Left cardiac atrium (tissue), 4 donors: ENCODE measurements at regions not wholly inside any gene's neighbourhood (a gene's known extent, or its start where the extent isn't known, plus 50 kb on each side); places are given as distances from the start of the nearest gene placed in this dataset.

Source experiments
- ATAC-seq, 2 donors: fragments of 200-7000 bp; cut with Tn5 transposase; one replicate each; pipeline ENCODE4 v1.9.1; 2020; ENCODE audit warnings: mild to moderate bottlenecking in 2 of 2, moderate library complexity in 2 of 2
- DNase-seq: peaks from one replicate; pipeline ENCODE4 v3.0.0-alpha.2; 2020
- intact Hi-C, 2 donors: fragments of 100-400 bp; cut with DNase I; formaldehyde crosslinking; loops; one replicate each; pipeline versions ENCODE4 v1.14.1 to v1.15.1; 2022 to 2023
- donor health status: DM: no; HTN: yes; CAD: no.
- donor health status: DM: no; HTN: yes; CAD: no; lungs with severe emphysema.
- donor health status: DM: yes; HTN: yes; CAD: no.
- donor health status: Dilated cardiomyopathy.

DNA sequence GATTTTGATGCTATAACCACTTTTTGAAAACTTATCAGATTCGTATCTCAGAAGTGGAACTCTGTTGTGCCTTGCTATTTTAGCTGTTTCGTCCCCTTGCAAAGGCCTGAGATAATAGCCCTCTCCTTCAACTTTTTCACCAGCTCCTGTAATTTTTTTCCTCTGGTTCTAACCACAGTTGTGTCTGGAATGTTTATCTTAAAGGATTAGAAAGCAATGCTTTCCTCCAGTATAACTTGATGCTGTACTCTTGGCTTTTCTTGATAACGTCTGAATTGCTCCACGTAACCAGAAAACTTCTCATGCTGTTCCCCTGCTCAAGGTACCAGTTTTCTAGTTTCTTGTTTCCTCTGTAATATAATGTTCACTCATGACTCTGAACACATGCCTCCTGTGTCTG is 209.4 kb downstream of the DTWD2 start:
- no peak for ATAC-seq
- DNase-seq = no peak
- intact Hi-C loops = no loop called here

DNA sequence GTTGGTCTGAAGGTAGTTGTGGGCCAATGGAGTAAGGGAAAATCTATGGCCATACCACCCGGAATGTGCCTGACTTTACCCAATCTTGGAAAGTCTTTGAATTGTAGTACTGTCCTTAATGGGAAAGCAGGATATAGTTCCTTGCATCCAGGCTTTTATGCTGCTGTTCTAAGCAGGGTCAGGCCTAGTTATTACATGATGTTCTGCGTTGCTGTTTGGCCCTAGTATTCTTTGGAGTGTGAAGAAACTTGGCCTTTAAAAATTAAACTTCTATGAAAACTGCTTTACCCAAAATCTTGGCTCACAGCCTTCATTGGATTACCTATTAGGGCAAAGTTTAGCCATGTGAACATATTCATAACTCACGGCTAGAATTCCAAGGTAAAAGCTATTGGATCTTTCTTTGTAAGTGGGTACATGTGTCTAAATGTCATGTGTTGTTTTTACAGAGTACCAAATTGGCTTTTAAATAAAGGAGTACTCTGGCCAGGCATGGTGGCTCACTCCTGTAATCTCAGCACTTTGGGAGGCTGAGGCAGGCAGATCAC is 211.1 kb downstream of the DTWD2 start:
- intact Hi-C loops = no loop called here
- DNase-seq = no peak
- ATAC-seq = no peak

DNA sequence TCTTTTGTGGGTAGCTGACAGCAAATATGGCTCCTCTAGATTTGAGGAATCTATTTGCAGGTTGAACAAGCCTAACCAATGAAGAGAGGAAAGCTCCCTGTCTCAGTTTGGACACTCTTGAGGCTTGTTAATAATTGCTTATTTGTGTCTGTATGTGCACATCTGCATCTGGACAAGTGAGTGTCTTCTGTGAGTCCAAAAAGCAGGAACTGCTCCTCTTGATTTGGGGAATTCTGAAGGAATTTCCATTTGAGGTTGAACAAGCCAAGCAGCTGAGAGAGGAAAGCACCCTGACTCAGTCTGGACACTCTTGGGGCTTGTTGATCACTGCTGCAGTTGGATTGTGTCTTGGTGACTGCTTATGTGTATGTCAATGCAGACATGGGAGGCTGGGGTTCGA is 211.6 kb downstream of the DTWD2 start:
- ATAC-seq (no peak), DNase-seq (no peak)
- intact Hi-C loops = no loop called here

DNA sequence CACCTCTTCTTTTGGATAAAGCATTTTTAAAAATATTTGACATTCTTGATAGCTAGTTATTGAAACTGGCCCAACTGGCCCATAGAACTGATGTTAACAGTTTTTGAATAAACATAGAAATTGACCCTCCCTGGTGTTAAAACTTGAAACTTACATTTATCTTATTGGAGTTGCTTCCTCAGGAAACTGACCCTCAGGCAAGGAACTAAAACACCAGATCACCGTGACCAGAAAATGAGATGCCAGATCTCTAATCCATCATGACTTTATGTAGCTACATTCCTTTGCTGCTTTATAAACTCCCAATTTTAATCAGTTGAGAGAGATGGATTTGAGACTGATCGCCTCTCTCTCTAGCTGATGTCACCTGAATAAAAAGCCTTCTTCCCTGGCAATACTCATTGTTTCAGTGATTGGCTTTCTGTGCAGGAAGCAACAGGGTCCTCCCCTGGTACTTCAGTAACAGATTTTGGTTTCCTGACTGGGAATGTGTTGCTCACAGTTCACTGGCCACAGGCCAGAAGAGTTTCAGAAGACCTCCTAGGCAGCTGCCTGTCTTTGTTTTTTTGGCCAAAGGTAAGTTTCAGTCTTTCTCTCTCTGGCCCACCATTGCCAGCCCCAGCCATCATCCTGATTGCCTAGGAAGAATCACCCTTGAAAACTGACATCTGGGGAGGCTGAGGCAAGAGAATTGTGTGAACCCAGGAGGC is 212.4 kb downstream of the DTWD2 start:
- no peak for ATAC-seq
- no peak for DNase-seq
- intact Hi-C loops = no loop called here

DNA sequence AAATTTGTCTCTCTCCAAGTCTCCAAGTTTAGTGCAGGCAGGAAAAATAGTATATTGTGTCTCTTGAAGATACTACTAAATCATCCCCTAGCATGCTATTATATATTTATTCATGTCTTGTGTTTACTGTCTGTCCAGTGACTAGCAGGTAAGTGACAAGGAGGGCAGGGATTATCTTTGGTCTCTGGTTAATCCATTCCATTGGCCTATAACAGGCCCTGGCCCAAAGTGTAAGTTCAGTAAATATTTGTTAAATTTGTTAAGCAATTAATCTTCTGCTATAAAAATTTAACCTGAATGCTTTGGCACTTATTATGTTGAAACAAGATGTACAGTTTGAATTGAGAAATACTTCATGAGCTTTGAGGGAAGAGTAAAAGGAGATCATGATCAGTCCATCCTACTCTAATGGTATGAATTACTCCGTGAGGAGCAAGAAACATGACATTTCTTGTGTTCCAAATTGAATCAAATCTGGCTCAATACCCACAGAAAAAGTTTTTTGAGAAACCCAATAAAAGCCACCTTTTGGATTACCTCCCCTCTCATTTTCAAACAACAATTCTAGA is 219.7 kb downstream of the DTWD2 start:
- ATAC-seq (no peak), DNase-seq (no peak)
- intact Hi-C loops = no loop called here

DNA sequence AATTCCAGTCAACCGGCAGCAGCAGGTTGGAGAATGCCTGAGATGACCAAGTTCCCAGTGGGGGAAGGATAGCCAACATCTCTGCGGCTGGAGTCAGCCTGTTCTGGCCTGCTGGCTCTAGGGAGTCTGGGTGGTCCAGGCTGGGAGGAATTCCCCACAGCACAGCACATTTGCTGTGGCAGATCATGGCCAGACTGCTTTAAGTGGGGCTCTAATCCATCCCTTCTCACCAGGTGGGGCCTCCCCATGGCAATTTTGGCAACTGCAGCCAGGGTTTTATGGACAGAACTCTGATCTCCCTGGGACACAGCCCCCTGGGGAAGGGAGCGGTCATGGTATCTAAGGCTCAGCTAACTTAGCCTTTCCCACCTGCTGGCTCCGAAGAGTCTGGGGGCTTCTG is 226.1 kb downstream of the DTWD2 start:
- intact Hi-C loops = no loop called here
- DNase-seq (no peak), ATAC-seq (no peak)

DNA sequence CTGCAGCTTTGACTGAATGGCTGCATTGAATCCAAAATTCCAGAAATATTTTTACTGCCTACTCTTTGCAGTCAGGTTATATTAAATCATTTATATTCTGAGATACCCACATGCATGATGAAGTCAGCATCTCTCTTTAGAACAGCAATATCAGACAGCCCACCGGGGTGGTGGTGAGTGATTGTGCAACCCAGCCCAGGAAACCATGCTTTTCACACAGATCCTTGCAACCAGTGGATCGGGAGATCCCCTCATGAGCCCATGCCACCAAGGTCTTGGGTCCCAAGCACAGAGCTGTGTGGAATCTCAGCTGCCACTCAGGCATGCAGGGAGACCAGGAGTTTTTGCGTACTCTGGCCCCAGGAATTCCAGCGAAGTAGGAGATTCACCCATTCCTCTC is 226.5 kb downstream of the DTWD2 start:
- ATAC-seq = no peak
- intact Hi-C loops = no loop called here
- DNase-seq = no peak

DNA sequence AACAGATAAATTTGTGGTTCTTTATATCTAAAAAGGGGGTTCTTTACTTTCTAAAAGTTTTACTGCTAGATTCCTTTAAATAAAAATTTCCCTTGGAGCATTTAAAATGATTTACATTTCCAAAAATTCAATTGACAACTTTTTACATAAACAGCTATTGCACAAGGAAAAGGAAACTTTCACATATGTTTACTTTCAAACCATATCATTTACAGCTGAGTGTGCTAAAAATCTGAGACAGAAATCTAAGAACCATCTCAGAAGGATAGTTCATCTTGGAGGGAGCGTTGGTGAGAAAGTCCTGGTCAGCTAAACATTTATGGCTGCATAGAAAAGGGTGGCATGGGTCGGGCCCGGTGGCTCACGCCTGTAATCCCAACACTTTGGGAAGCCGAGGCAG is 235.4 kb downstream of the DTWD2 start:
- no peak for DNase-seq
- intact Hi-C loops = no loop called here
- ATAC-seq = no peak

DNA sequence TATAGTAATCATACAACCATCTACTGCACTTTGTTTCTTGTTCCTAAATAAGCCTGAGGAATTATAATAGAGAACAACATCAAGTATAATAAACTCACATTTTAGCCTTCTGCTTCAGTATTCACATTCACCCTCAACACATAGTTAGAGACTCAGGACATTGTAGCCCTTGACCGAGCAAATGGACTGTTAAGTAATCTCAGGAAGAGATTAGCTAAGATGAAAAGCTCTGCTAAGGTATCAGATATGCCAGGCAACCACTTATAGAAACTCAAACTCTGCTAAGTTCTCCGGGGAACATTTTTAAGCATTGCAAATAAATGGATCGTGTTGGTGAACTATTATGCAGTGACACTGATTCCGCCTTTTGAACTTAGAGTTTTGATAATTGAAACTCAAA is 252.0 kb downstream of the DTWD2 start:
- ATAC-seq (no peak), DNase-seq (no peak)
- intact Hi-C loops = no loop called here

DNA sequence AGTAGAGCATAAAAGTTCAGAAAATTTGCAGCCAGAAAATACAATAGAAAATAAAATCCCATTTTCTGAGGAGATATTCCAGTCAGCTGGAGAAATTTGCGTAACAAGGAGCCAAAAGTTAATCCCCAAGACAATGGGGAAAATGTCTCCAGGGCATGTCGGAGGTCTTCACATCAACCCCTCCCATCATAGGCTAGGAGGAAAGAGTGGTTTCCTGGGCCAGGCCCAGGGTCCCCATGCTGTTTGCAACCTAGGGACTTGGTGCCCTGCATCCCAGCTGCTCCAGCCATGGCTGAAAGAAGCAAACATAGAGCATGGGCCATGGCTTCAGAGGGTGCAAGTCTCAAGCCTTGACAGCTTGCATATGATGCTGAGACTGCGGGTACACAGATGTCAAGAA is 255.0 kb downstream of the DTWD2 start:
- DNase-seq (no peak), ATAC-seq (no peak)
- intact Hi-C loops = no loop called here

DNA sequence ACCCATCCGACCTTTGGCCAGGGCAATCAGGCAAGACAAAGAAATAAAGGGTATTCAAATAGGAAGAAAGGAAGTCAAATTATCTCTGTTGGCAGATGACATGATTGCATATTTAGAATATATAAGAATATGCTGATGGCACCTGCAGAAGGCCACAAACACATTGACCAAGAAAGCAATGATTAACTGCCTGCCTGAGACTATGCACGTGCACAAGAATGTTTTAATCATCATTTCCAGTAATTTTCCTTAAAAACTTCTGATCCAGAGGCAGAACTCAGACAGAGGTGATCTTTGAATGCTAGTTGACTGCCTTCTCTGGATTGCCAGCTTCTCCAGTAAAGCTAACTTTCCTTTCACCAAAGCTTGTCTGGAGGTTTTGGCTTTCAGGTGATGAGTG is 260.2 kb downstream of the DTWD2 start:
- no peak for DNase-seq
- intact Hi-C loops = no loop called here
- no peak for ATAC-seq

DNA sequence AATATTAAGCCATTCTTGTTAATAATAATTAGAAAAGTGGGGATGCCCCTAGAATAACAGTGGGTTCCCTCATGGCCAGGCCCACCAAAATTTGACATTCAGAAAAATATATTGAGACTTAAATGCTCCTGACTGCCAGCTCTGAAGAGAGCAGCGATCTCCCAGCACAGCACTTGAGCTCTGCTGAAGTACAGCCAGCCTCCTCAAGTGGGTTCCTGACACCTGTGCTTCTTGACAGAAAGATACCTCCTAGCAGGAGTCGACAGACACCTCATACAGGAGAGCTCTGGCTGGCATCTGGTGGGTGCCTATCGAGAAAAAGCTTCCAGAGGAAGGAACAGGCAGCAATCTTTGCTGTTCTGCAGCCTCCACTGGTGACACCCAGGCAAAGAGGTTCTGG is 261.5 kb downstream of the DTWD2 start:
- ATAC-seq = no peak
- intact Hi-C loops = no loop called here
- no peak for DNase-seq

DNA sequence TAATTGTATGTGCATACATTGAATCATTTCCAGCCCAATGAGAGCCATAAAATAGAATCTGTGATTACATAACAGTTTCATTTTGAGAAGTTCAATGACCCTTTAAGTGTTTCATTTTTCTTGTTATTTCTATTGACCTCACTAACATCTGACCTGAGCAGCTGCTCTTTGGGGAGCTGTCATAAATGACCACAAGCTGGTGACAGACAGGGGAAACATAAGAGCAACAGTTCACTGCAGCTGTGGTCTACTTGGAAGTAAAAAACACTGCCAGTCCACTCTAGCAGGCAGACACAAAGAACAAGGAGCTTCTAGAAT is 265.4 kb downstream of the DTWD2 start:
- DNase-seq = no peak
- intact Hi-C loops = no loop called here

DNA sequence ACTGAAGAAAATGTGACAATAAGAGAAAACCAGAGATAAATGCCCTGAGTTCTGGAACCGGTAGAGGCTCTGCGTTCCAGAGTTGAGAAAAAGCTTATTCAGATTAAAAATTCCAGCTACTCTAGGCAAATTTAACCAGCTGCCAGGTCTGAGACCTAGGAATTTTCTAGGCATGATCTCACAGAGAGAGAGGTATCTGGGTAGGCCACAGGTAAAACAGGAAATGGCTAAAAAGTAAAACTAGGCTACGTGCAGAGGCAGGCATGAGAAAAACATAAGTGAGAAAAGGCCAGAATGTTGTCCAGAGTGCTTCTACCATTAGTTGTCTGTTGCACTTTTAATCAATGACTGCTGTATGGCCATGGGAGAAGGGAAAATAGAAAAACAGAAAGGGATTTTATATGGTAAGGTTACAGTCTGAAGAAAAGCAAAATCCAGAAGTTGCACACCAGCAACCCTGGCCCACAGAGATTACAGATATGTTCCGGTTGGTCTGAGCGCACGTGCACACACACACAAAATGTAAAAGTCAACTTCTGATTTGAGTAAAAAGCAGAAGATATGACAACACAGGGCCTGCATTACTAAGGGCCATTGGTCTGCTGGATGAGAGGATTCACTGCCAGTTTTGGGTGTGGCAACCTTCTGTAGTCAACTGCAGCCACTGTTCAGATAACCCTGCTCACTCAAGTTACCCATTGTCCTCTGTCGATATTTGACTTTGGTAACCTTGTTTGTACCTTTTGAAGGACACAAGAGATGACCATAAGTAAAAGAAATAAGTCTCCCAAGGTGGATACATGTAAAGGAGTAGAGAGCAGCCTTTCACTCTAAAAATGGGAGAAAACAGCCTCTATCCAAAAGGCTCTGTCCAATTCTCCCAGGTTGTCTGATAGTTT is 266.0 kb downstream of the DTWD2 start:
- intact Hi-C loops = no loop called here
- no peak for DNase-seq
- no peak for ATAC-seq

More for the DNA sequence above, 265.4 kb downstream of the DTWD2 start:
- no peak for ATAC-seq

DNA sequence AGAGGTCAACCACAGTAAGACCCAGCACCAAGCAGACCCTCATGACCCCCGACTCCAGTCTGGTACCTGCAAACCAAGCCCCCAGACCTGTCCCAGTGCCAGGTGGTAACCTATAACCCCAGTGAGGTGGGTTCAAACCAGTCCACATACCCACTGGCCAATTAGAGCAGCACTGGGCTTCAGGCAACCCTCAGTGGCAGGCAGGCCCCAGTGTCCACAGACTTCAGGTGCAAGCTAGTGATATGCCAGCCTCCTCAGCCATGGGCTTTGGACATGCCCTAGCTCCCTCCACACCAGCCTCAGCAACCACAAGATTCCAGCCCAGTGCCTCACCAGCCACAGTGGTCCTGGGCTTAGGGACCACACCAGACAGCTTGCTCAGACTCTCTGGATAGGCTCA is 276.6 kb downstream of the DTWD2 start:
- DNase-seq (no peak), ATAC-seq (no peak)
- intact Hi-C loops = no loop called here

DNA sequence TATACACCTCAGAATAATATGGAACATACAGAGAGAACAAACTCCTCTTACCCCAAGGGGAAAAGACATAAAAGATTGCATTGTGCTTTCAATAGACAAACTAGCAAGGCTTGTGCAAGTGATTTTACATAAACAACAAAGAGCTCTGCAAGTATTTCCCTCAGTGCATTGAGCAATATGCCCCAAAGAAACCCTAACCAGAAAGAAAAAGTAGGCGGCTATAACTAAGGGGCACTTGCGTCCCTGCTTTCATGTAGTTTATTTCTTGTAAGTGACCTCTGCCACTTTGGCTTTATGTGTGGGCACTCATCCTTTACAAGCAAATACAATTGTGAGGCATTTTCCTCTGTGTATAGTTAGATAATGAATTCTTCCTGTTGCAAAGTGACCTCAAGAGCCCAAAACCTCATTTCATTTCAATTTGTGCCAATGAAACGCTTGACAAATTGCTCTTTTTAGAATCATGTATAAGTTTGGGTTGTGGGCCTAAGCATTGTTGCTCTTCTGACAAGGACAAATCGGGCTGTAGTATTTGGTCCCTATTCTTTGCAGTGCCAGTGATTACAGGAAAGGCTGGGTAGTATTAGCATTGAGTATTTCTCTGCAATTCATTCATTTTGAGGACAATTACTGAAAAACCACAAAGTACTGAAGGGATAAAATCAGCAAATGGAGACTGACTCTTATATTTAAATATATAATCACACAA is 282.2 kb downstream of the DTWD2 start:
- intact Hi-C loops = no loop called here
- ATAC-seq = no peak
- DNase-seq = no peak

DNA sequence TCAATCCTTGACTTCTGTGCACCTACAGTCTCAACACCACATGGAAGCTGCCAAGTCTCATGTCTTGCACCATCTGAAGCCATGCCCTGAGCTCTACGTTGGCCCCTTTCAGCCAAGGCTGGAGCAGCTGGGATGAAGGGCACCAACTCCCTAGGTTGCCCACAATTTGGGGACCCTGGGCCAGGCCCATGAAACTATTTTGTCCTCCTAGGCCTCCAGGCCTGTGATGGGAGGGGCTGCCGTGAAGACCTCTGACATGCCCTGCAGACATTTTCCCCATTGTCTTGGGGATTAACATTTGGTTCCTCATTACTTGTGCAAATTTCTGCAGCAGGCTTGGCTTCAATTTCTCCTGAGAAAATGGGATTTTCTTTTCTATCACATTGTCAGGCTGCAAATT is 285.1 kb downstream of the DTWD2 start:
- intact Hi-C loops = no loop called here
- no peak for ATAC-seq
- no peak for DNase-seq

DNA sequence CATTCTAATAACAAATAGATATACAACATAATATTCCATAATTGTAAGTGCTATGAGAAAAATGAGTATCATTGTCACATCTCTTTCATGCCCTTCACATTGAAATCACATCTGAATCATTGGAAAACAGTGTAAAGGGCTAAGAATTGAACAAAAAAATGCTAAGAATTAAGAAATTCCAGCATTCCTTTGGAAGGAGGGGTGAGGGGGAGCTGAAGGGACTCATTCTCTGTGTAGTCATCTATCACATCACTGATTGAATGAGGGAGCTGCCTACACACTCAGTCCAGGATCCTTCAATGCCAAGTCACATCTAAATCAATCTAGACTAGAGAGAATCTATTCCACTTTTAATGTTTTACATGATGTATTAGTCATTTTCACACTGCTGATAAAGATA is 286.6 kb downstream of the DTWD2 start:
- intact Hi-C loops = no loop called here
- DNase-seq (no peak), ATAC-seq (no peak)

DNA sequence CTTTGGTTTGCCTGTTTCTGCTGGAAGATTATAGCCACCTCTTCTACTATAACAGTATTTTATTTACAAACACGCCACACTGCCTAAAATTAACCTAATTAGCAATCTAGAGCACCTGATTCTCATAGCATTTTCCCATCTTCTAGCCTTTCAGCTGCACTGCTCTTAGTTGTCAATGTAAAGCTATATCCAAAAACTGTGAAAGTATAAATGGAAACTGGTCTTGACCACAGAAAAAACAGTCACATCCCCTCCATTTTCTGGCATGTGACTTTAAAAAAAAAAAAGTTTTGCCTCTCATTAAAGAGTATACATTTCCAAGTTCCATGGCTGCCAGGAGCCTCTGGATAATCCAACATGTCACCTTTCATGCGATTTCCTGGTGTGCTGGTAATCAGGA is 287.8 kb downstream of the DTWD2 start:
- ATAC-seq (no peak), DNase-seq (no peak)
- intact Hi-C loops = no loop called here

DNA sequence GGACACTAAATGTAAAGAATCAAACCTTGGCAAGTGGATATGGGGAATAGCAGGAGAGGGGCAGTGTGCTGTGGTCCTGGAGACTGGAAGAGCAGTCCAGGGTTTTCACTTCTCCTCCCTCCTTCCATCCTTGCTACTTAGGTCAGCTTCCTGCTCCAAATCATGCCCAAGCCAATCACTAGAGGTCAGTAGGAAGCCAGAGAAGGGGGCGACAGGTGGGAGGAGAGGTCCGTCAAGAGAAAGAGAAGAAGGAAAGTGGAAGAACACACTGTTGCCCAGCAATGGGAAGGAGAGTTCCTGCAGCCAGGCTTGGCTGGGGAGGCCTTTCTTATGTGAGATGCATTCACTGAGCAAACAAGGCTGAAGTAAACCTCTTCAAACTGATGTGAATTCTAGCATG is 289.6 kb downstream of the DTWD2 start:
- intact Hi-C loops = no loop called here
- no peak for ATAC-seq
- DNase-seq = no peak
